ENCODE measurements at regions not wholly inside any gene's neighbourhood (a gene's known extent, or its start where the extent isn't known, plus 50 kb on each side); places are given as distances from the start of the nearest gene placed in this dataset.

GRCh38 chr12:127642208-127642607 lies 624.8 kb upstream of the TMEM132C start:
- Histone ChIP-seq H3K9me3 (ENCODE audit: control insufficient read depth, insufficient read depth, low read length) (no peaks in the 10 kb centered on the region), H3K4me3 (ENCODE audit: low read depth, low read length) (no peak overlapping the region), H3K27me3 (ENCODE audit: control insufficient read depth, insufficient read depth, low read length) (no peaks in the 10 kb centered on the region), H3K36me3 (ENCODE audit: control insufficient read depth, insufficient read depth, low read length) (no peaks in the 10 kb centered on the region), H3K9ac (ENCODE audit: low read depth, low read length) (no peak overlapping the region), H3K4me1 (ENCODE audit: control insufficient read depth, insufficient read depth, low read length) (no peaks in the 10 kb centered on the region)

- H3K27me3 ChIP-seq (ENCODE audit: control insufficient read depth, insufficient read depth, low read length): no peaks in the 10 kb centered on the region
- no peaks in the 10 kb centered on the region for H3K9me3 ChIP-seq (ENCODE audit: control insufficient read depth, insufficient read depth, low read length)
- no peaks in the 10 kb centered on the region for H3K4me1 ChIP-seq (ENCODE audit: control insufficient read depth, insufficient read depth, low read length)
- no peaks in the 10 kb centered on the region for H3K36me3 ChIP-seq (ENCODE audit: control insufficient read depth, insufficient read depth, low read length)
- no peak overlapping the region for H3K4me3 ChIP-seq (ENCODE audit: low read depth, low read length)
- H3K9ac ChIP-seq (ENCODE audit: low read depth, low read length): no peak overlapping the region
Observed at GRCh38 chr12:127648321-127648720, 618.6 kb upstream of the TMEM132C start.

- Histone ChIP-seq H3K27me3 (ENCODE audit: control insufficient read depth, insufficient read depth, low read length) (no peaks in the 10 kb centered on the region), H3K36me3 (ENCODE audit: control insufficient read depth, insufficient read depth, low read length) (no peaks in the 10 kb centered on the region), H3K9me3 (ENCODE audit: control insufficient read depth, insufficient read depth, low read length) (no peaks in the 10 kb centered on the region), H3K9ac (ENCODE audit: low read depth, low read length) (no peak overlapping the region), H3K4me3 (ENCODE audit: low read depth, low read length) (no peak overlapping the region), H3K4me1 (ENCODE audit: control insufficient read depth, insufficient read depth, low read length) (no peaks in the 10 kb centered on the region)
Observed at GRCh38 chr12:127649961-127650360, 617.0 kb upstream of the TMEM132C start.

GRCh38 chr12:127650626-127651025 lies 616.3 kb upstream of the TMEM132C start:
- no peaks in the 10 kb centered on the region for H3K36me3 ChIP-seq (ENCODE audit: control insufficient read depth, insufficient read depth, low read length)
- H3K27me3 ChIP-seq (ENCODE audit: control insufficient read depth, insufficient read depth, low read length): no peaks in the 10 kb centered on the region
- no peak overlapping the region for H3K4me3 ChIP-seq (ENCODE audit: low read depth, low read length)
- no peaks in the 10 kb centered on the region for H3K9me3 ChIP-seq (ENCODE audit: control insufficient read depth, insufficient read depth, low read length)
- H3K9ac ChIP-seq (ENCODE audit: low read depth, low read length): no peak overlapping the region
- H3K4me1 ChIP-seq (ENCODE audit: control insufficient read depth, insufficient read depth, low read length): no peaks in the 10 kb centered on the region

GRCh38 chr12:127652281-127652680 lies 614.7 kb upstream of the TMEM132C start:
- Histone ChIP-seq H3K9ac (ENCODE audit: low read depth, low read length) (no peak overlapping the region), H3K27me3 (ENCODE audit: control insufficient read depth, insufficient read depth, low read length) (no peaks in the 10 kb centered on the region), H3K9me3 (ENCODE audit: control insufficient read depth, insufficient read depth, low read length) (no peaks in the 10 kb centered on the region), H3K4me3 (ENCODE audit: low read depth, low read length) (no peak overlapping the region), H3K4me1 (ENCODE audit: control insufficient read depth, insufficient read depth, low read length) (peaks cover under 1% of the 10 kb centered on the region), H3K36me3 (ENCODE audit: control insufficient read depth, insufficient read depth, low read length) (no peaks in the 10 kb centered on the region)

- no peak overlapping the region for H3K9ac ChIP-seq (ENCODE audit: low read depth, low read length)
- H3K36me3 ChIP-seq (ENCODE audit: control insufficient read depth, insufficient read depth, low read length): no peaks in the 10 kb centered on the region
- H3K27me3 ChIP-seq (ENCODE audit: control insufficient read depth, insufficient read depth, low read length): no peaks in the 10 kb centered on the region
- H3K4me3 ChIP-seq (ENCODE audit: low read depth, low read length): no peak overlapping the region
- H3K9me3 ChIP-seq (ENCODE audit: control insufficient read depth, insufficient read depth, low read length): no peaks in the 10 kb centered on the region
- peaks cover 2% of the 10 kb centered on the region for H3K4me1 ChIP-seq (ENCODE audit: control insufficient read depth, insufficient read depth, low read length)
Observed at GRCh38 chr12:127654383-127654985, 612.5 kb upstream of the TMEM132C start.

- H3K9ac ChIP-seq (ENCODE audit: low read depth, low read length): no peak overlapping the region
- H3K27me3 ChIP-seq (ENCODE audit: control insufficient read depth, insufficient read depth, low read length): no peaks in the 10 kb centered on the region
- H3K36me3 ChIP-seq (ENCODE audit: control insufficient read depth, insufficient read depth, low read length): no peaks in the 10 kb centered on the region
- H3K4me3 ChIP-seq (ENCODE audit: low read depth, low read length): no peak overlapping the region
- no peaks in the 10 kb centered on the region for H3K9me3 ChIP-seq (ENCODE audit: control insufficient read depth, insufficient read depth, low read length)
- peaks cover 2% of the 10 kb centered on the region for H3K4me1 ChIP-seq (ENCODE audit: control insufficient read depth, insufficient read depth, low read length)
Observed at GRCh38 chr12:127655691-127656090, 611.3 kb upstream of the TMEM132C start.

GRCh38 chr12:127656266-127656665 lies 610.7 kb upstream of the TMEM132C start:
- Histone ChIP-seq H3K4me3 (ENCODE audit: low read depth, low read length) (no peak overlapping the region), H3K36me3 (ENCODE audit: control insufficient read depth, insufficient read depth, low read length) (no peaks in the 10 kb centered on the region), H3K9me3 (ENCODE audit: control insufficient read depth, insufficient read depth, low read length) (no peaks in the 10 kb centered on the region), H3K9ac (ENCODE audit: low read depth, low read length) (no peak overlapping the region), H3K4me1 (ENCODE audit: control insufficient read depth, insufficient read depth, low read length) (peaks cover 2% of the 10 kb centered on the region), H3K27me3 (ENCODE audit: control insufficient read depth, insufficient read depth, low read length) (no peaks in the 10 kb centered on the region)

- no peaks in the 10 kb centered on the region for H3K27me3 ChIP-seq (ENCODE audit: control insufficient read depth, insufficient read depth, low read length)
- no peaks in the 10 kb centered on the region for H3K9me3 ChIP-seq (ENCODE audit: control insufficient read depth, insufficient read depth, low read length)
- H3K4me3 ChIP-seq (ENCODE audit: low read depth, low read length): no peak overlapping the region
- peaks cover 2% of the 10 kb centered on the region for H3K4me1 ChIP-seq (ENCODE audit: control insufficient read depth, insufficient read depth, low read length)
- no peak overlapping the region for H3K9ac ChIP-seq (ENCODE audit: low read depth, low read length)
- no peaks in the 10 kb centered on the region for H3K36me3 ChIP-seq (ENCODE audit: control insufficient read depth, insufficient read depth, low read length)
Observed at GRCh38 chr12:127657036-127657435, 609.9 kb upstream of the TMEM132C start.

- Histone ChIP-seq H3K36me3 (ENCODE audit: control insufficient read depth, insufficient read depth, low read length) (no peaks in the 10 kb centered on the region), H3K9me3 (ENCODE audit: control insufficient read depth, insufficient read depth, low read length) (no peaks in the 10 kb centered on the region), H3K4me1 (ENCODE audit: control insufficient read depth, insufficient read depth, low read length) (peaks cover 2% of the 10 kb centered on the region), H3K9ac (ENCODE audit: low read depth, low read length) (no peak overlapping the region), H3K27me3 (ENCODE audit: control insufficient read depth, insufficient read depth, low read length) (no peaks in the 10 kb centered on the region), H3K4me3 (ENCODE audit: low read depth, low read length) (no peak overlapping the region)
Observed at GRCh38 chr12:127660961-127661360, 606.0 kb upstream of the TMEM132C start.

- H3K4me1 ChIP-seq (ENCODE audit: control insufficient read depth, insufficient read depth, low read length): no peaks in the 10 kb centered on the region
- no peaks in the 10 kb centered on the region for H3K9me3 ChIP-seq (ENCODE audit: control insufficient read depth, insufficient read depth, low read length)
- no peaks in the 10 kb centered on the region for H3K27me3 ChIP-seq (ENCODE audit: control insufficient read depth, insufficient read depth, low read length)
- no peaks in the 10 kb centered on the region for H3K36me3 ChIP-seq (ENCODE audit: control insufficient read depth, insufficient read depth, low read length)
- no peak overlapping the region for H3K4me3 ChIP-seq (ENCODE audit: low read depth, low read length)
- no peak overlapping the region for H3K9ac ChIP-seq (ENCODE audit: low read depth, low read length)
Observed at GRCh38 chr12:127663716-127664115, 603.3 kb upstream of the TMEM132C start.

GRCh38 chr12:127664901-127665300 lies 602.1 kb upstream of the TMEM132C start:
- no peaks in the 10 kb centered on the region for H3K9me3 ChIP-seq (ENCODE audit: control insufficient read depth, insufficient read depth, low read length)
- H3K9ac ChIP-seq (ENCODE audit: low read depth, low read length): no peak overlapping the region
- no peaks in the 10 kb centered on the region for H3K27me3 ChIP-seq (ENCODE audit: control insufficient read depth, insufficient read depth, low read length)

More at GRCh38 chr12:127664901-127665300, 602.1 kb upstream of the TMEM132C start:
- Histone ChIP-seq H3K4me1 (ENCODE audit: control insufficient read depth, insufficient read depth, low read length) (no peaks in the 10 kb centered on the region), H3K4me3 (ENCODE audit: low read depth, low read length) (no peak overlapping the region), H3K36me3 (ENCODE audit: control insufficient read depth, insufficient read depth, low read length) (no peaks in the 10 kb centered on the region)
